LoVo (cell line): ENCODE measurements at regions not wholly inside any gene's neighbourhood (a gene's known extent, or its start where the extent isn't known, plus 50 kb on each side); places are given as distances from the start of the nearest gene placed in this dataset.
A peak's percentile ranks its signal among the peaks of the same experiment; 100 is the strongest.

ENCODE experiments used
- DNase-seq: peaks from one replicate; pipeline ENCODE4 v3.0.0-alpha.2; 2016; ENCODE audit warnings: low spot score

DNA sequence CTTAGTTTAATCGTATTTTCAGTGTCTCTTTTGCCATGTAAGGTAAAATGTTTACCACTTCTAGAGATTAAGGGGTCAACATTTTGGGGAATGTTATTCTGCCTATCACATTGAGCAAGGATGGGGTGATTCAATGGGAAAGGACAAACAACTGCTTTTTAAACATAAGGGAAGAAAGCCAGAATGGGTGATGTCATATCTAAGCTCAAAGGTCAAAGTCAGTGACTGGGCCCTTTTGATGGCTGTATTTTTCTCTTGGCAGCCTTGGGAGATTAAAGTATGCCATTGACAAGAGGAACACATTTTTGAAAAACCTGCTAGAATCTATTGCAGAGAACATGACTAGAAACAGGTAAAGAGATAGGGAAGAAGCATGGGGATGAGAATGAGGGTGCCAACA lies 477.3 kb upstream of the IRAK1BP1 start:
- DNase-seq, result no peak

DNA sequence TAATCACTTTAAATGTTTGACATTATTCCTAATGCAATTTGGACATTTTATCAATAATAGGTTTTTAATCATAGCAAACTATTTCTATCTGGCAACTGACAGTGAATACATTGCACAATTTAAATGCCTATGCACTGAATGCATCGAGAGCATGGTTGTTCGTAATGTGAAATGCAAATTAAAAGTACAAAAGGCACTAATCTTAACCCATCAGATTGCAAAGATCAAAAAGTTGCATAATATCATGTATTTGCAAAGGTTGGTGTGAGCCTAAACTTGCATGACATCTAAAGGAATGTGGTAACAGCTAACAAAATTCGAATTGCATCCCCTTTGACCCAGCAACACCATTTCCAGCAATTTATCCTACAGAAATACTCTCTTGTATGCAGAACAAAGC lies 469.9 kb upstream of the IRAK1BP1 start:
- no peak for DNase-seq

DNA sequence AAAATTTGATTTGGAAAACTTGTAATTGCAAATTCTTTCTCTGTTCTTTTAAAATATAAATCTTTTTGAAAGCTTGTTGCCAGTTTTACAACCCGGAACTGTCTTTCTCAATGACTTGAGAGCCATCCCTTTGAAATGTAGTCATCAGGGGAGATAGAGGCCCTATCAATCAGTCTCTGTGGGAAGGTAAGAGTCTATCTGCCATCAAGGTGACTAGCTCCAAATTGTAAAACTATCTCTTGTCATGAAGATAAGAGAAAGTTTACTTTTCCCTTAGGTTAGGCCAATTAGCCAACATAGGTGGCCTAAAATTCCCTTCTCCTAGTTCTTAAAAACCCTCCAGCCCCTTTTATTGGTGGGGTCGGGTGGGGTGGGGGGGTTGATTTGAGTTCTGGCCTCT lies 469.1 kb upstream of the IRAK1BP1 start:
- DNase-seq, result no peak

DNA sequence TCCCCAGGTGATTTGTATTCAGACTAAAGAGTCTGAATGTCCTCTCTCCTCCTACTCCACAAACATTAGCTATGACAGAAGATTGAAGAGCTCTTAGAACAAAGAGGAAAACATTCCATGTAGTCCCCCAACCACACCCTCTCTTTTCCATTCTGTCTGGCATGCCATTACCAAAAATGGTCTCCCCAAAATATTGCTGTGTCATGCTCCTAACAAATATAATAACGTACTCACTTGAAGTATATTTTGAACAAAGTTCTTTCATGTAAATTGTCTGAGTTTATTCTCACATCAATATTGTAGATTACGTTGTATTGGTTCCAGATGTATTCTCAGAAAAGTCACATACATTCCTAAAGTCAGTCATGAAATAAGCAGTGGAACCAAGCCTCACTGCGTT lies 467.3 kb upstream of the IRAK1BP1 start:
- no peak for DNase-seq

DNA sequence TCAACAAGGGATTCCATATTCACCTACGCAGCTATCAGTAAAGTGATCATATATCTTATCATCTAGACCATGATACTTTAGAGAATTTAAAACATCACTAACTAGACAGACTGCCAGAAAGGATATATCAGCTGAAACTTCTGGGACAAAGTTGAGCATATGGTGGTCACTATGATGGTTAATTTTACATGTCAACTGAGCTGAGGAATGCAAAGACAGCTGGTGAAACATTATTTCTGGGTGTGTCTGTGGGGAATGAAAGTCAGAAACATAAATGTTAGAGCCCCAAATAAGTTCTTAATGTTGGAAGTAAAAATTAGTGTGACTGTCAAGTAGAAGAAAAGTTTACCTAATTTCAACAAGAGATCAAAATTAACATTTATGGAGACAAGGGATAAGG lies 440.0 kb upstream of the IRAK1BP1 start:
- DNase-seq, result no peak

DNA sequence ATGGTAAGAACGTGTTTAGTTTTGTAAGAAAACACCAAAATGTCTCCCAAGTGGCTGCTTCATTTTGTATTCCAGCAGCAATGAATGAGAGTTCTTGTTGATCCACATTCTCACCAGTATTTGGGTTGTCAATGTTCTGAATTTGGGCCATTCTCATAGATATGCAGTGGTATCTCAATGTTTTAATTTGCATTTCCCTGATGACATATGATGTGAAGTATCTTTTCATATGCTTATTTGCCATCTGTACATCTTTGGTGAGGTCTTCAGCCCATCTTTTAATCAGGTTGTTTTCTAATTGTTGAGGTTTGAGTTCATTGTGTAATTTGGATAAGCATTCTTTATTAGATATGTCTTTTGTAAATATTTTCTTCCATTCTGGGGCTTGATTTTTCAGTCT lies 436.8 kb upstream of the IRAK1BP1 start:
- DNase-seq, result no peak

DNA sequence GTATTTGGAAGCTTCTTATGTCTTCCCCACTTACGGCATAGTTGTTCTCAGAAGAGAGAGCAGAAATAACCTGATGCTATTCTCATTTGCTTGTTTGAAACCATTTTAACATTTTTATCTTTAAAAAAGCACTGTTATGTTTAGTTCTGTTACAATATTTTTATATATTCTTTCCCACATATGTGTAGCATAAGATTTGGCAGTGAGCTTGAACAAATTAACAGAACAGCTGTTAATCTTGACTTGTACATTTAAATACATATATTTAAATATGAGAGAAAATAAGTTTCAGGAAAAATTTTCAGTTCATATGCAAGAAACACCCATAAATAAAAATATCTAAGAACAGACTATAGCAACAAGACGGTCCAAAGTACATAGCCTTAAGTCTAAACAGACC lies 431.7 kb upstream of the IRAK1BP1 start:
- no peak for DNase-seq

DNA sequence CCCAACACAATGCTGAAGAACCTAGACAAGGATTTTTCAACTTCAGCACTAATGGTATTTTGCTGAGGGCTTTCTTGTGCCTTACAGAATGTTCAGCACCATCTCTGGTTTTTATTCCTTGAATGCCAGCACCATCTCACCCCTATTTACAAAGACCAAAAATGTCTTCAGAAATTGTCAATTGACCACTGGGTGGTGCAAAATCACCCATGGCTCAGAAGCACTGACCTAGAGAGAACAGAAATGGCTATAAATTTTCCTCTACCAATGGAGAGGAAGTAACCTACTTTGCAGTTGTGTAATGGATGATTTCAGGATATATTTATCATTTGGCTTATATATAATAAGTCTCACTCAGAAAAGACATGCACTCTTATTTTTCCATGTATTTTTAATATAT lies 431.0 kb upstream of the IRAK1BP1 start:
- peak; percentile 2 for DNase-seq

DNA sequence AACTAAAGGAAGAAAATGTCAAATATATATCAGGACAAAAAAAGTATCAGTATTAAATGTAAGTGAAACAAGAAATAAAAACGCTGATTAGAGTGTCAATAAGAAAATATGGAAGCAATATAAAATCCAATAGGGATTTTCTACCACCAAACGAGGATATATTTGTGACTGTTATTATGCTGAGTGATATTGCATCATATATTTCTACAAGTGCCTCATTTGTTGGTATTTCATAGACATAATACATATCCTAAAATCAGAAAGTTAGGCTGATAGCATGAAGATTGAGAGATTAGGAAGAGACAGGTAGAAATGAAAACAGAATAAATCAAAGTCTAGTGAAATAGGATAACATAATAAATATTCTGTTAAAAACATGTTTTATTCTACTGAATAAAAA lies 429.2 kb upstream of the IRAK1BP1 start:
- DNase-seq, result no peak

DNA sequence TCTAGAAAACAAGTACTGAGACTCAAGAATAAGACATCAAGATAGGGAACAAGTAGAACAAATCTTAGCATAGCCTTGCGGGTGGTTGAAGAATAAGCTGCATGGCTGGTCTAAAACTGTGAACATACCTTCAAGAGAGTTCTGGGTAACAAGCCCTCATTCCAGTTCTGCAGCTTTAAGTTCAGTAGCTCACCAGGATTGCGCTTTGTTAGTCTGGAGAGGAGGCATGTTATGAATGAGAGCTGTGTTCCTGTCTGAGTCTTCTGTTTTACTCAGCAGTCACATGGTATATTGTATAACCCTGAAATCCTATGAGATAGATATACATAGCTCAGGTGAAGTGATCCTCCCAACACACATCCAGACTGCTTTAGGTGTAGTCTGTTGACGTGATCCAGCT lies 406.6 kb upstream of the IRAK1BP1 start:
- no peak for DNase-seq

DNA sequence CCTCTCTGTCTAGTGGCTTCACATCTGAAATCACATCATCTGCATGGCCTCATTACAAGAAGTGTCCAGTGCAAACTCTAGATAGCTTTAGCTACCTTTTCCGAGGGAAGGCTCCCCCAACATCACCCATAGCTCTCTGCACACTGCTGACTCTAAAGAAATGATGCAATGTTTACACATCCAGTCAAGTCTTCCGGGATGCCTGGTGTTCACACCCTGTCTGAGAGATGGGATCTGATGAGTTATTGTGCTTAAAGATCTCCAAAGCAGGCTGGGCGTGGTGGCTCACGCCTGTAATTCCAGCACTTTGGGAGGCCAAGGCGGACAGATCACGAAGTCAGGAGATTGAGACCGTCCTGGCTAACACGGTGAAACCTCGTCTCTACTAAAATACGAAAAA lies 404.6 kb upstream of the IRAK1BP1 start:
- no peak for DNase-seq

DNA sequence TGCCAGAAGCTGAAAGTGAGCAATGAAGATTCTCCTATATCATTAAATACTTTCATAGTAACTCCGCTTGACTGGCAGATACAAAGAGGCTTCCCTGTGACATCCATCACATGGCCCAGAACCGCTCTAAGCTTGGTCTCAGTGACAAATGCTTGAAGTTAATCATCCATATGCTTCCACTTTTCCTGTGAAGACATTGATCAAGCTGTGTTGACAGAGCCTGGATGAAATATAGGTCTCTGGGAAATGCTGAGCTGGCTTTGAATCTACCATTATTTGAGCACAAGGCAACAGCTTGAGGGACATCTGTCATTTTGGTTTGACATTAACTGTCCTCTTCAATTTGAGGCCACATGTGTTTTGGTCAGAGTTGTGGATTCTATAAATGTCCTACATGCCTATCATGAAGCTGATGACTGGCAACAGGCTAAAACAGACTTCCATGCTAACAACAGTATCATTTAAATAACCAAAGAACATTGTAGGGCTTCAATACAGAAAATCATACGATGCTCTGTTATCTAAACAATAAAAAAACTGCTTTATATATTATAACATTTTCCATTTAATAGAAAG lies 402.2 kb upstream of the IRAK1BP1 start:
- no peak for DNase-seq

DNA sequence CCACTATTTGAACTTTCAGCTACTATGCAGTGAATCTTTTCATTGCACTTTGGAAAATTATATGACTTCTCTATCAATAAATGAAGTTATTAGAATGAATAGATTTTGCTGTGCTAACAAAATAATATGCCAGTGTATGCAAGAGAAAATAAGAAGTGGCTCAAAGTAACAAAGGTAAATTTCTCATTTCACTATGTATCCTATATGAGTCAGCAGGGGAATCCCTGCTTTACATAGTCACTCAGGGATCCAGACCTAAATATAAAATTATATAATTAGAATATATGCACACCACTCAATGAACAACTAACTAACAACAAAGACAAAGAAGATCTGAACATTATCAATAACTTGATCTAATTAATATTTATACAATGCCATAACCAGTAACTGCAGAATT lies 390.8 kb upstream of the IRAK1BP1 start:
- DNase-seq, result no peak

DNA sequence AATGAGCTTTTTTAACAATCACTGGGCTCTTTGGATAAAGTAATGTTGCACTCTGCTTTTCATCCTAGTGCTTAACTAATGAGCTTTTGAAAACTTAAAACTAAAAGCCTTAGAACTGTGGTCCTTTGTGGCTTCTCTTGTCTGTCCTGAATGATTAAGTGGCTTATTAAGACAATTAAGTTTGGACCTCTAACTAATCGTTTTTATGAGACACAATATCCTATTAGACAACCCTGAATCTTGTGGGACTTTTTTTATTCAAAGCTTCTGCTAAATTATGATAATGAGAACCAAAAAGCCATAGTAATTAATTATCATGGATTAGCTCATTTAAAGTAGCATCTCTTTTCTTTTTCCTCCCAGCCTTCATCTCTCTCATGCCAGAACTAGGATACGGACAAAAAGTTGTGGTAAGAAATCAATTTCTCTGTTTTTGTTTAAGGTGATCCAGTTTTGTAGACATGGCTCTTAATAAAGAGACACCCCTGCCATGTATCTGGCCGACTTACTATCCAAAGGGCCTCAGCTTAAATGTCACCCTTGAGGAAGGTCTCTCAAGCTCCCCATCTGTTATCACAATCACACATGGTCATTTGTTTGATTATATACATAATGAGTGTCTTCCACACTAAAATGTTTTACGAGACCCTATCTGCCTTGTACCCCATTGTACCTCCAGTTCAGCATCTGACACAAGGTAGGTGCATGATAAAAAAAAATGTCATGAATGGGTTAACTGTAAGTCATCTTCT lies 384.4 kb upstream of the IRAK1BP1 start:
- DNase-seq, result no peak

DNA sequence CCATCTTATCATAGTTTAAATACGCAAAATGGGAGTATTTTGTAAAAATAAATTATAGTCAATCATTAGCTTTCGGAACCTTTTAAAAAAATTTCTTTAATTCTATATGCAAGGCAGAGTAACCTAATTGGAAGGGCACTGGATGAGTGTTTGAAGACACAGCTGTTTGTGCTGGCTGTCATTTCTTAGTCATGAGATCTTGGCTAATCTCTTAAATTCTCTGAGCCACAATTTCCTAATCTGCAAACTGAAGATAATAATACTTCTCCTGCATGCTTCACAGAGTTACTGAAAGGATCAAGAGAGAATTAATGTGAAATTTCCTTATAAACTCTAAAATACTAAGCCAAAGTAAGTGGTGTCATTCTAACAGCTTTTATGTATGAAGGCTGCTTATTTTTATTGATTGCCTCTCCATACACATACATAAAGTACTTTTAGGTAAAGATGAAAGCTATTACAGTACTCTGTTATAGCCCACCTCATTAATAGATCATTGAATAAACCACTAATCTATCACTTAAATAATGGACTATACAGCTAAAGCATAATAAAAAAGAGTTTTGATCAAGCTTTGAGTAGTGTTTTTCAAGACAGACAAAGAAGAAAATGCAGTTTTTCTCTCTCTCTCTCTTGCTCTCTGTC lies 383.7 kb upstream of the IRAK1BP1 start:
- no peak for DNase-seq

DNA sequence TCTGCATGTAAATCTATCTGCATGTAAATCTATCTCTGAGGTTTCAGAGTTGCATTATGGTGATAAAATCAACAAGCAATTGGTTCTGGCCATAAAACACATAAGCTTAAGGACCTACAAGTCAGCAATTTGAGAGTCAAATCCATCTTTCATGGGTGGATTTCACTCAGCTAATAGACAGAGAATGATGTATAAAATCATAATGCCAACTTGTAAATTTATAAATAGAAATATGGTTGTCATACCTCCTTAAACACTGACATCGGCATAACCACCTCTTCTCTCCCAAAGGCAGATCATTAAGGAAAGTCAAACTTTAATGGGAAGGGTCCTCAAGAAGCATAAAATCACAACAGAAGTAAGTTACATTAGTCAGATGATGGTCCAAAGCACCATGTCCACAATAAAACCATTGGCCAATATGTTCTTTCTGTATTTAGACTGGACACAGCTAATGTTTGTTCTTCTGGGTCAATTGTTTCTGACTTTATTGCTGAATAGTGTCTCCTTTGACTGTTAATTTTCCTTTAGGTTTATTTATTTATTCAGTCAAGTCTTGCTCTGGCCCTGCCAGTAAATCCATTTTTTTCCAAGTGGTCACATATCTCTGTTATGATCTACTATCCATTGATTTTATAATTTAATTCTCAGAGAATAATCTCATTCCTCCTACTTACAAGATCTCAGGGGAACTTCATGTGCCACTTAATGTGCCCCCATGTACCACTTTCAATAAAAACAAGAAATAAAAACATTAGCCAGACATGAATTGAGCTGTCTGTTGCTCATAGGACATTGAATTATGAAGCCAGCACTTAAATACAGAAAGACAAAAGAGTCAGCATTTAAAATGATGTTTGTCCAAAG lies 382.9 kb upstream of the IRAK1BP1 start:
- DNase-seq, result no peak

DNA sequence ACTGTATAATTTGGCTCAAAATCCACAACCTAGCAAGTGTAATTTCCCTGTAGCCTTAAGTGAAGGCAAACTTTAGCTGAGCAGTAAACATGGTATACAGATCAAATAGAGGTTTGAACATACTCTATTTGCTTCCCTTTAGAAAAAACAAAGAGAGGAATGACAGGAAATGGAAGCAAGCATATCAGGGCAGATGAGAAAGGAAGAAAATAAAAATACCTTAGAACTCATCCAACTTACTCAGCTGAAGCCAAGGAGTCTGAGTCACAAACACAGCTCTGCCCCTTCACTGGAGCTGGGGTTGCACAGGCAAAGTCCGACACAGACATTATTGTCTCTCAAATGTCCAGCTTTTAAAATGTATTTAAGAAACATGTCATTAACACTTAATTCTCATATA lies 379.9 kb upstream of the IRAK1BP1 start:
- DNase-seq, result no peak

DNA sequence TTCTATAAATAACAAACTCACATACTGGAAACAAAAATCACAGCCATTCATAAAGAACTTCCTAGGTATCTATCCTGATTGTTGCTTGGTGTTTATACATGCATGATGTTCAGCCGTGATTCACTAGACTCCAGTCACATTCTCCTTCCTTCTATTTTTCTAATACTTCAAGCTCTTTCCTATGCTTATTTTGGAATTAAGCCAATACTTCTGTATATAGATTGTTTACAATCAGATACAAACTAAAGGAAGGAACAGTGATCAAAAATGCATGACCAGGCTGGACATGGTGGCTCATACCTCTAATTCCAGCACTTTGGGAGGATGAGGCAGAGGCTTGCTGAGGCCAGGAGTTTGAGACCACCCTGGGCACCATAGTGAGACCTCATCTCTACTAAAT lies 377.5 kb upstream of the IRAK1BP1 start:
- DNase-seq, result no peak

DNA sequence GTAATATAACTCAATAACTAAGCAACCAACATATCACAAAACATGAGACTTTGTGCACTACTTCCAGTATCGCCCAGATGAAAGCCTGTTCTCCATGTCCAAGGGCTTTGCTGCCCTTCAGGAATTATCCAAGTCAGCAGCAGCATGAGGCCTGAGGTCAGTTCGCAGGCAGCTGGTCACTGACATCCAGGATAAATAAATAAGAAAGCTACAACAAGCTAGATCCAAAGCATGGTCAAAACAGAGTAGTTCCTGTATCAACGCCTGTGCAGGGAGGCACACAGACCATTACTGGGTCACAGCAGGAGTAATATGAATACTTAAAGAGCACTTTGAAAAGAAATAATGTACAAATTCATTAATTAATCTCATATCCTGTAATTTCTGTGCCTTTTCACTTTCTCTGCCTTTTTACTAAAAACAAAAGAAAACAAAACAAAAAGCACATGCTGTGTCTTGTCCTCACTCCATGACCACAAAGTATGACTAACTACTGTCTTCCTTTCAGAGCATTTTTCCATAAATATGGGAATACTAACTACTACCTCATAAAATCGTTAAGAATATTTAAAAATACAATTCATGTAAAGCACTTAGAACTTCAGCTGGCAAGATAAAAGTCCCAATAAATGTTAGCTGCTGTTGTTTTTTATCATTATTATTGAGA lies 374.9 kb upstream of the IRAK1BP1 start:
- DNase-seq, result no peak

DNA sequence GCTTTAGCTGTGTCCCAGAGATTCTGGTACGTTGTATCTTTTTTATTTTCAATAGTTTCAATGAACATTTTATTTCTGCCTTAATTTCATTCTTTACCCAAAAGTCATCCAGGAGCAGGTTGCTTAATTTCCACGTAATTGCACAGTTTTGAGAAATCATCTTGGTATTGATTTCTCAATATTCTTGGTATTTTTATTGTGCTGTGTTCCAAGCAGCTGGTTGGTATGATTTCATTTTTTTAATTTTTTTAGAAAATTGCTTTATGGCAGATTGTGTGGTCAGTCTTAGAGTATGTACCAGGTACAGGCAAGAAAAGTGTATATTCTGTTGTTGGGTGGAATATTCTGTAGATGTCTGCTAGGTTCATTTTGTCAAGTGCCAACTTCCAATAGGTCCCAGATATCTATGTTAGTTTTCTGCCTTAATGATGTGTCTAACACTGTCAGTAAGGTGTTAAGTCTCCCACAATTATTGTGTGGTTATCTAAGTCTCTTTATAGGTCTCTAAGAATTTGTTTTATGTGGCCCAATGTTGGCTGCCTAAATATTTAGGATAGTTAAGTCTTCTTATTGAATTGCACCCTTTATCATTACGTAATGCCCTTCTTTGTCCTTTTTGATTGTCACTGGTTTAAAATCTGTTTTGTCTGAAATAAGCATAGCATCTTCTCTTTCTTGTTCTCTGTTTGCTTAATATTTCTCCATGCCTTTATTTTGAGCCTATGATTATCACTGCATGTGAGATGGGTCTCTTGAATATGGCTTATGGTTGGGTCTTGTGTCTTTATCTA lies 366.9 kb upstream of the IRAK1BP1 start:
- DNase-seq, result no peak

DNA sequence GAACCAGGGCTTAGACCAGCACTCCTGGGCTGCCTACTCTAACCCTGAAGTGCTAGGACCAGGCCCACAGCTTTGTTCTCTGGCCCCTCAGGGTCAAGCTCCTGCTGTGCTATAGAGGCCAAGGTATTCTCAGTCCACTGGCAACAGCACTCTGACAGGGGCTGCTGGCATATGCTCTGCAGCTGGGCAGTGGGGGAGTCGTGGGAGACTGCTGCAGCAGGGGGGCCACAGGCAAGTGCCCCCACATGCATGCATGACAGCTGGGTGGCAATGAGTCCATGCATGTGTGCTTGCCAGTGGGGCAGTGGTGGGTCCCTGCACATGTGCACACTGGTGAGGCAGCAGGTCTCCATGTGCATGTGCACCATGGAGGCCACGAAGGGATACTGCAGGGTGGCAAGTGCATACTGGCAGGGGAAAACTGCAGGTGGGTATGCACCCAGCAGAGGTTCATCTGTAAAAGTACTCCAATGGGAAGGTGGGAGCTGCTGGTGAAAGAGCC lies 364.9 kb upstream of the IRAK1BP1 start:
- DNase-seq, result no peak
